GM23338 (cell line): ENCODE measurements at regions not wholly inside any gene's neighbourhood (a gene's known extent, or its start where the extent isn't known, plus 50 kb on each side); places are given as distances from the start of the nearest gene placed in this dataset.

Experiments used
- ATAC-seq: fragments of 200-7000 bp; cut with Tn5 transposase; 3 replicates; pipeline ENCODE4 v1.9.1; 2020
- DNase-seq: peaks from one replicate; pipeline ENCODE4 v3.0.0-alpha.2; 2015; ENCODE audit warnings: low spot score
- H2AFZ ChIP-seq: fragments of 200-600 bp; sonication (generic); 2 replicates; pipeline ENCODE4 v1.8.0; 2016; ENCODE audit warnings: antibody characterized with exemption, mild to moderate bottlenecking, moderate library complexity
- H3F3A ChIP-seq: fragments of 200-600 bp; sonication (generic); replicated peaks from 2 replicates; pipeline ENCODE4 v1.8.0; 2017; ENCODE audit warnings: antibody characterized with exemption, mixed run types, low read depth
- H3K27ac ChIP-seq: fragments of 200-600 bp; sonication (generic); 2 replicates; pipeline ENCODE4 v1.6.1; 2016; ENCODE audit warnings: low read depth
- H3K27me3 ChIP-seq: fragments of 200-600 bp; sonication (generic); 2 replicates; pipeline ENCODE4 v1.8.0; 2016; ENCODE audit warnings: mild to moderate bottlenecking, mixed run types, moderate library complexity; ENCODE audit not compliant: insufficient read depth
- H3K36me3 ChIP-seq: fragments of 200-600 bp; sonication (generic); 2 replicates; pipeline ENCODE4 v1.8.0; 2016; ENCODE audit warnings: mild to moderate bottlenecking; ENCODE audit not compliant: insufficient read depth
- H3K4me1 ChIP-seq: fragments of 200-600 bp; sonication (generic); 2 replicates; pipeline ENCODE4 v1.8.0; 2016; ENCODE audit warnings: mild to moderate bottlenecking, moderate library complexity; ENCODE audit not compliant: insufficient read depth
- H3K4me2 ChIP-seq: fragments of 200-600 bp; sonication (generic); 2 replicates; pipeline ENCODE4 v1.7.1; 2017; ENCODE audit warnings: mixed run types
- H3K4me3 ChIP-seq: fragments of 200-600 bp; sonication (generic); 2 replicates; pipeline ENCODE4 v1.6.1; 2016; ENCODE audit warnings: mixed run types
- H3K79me2 ChIP-seq: fragments of 200-600 bp; sonication (generic); replicated peaks from 2 replicates; pipeline ENCODE4 v1.8.0; 2017; ENCODE audit warnings: mild to moderate bottlenecking; ENCODE audit not compliant: insufficient read depth
- H3K9me2 ChIP-seq: fragments of 200-600 bp; sonication (generic); 2 replicates; pipeline ENCODE4 v1.8.0; 2017; ENCODE audit not compliant: insufficient read depth
- H4K20me1 ChIP-seq: fragments of 200-600 bp; sonication (generic); replicated peaks from 2 replicates; pipeline ENCODE4 v1.8.0; 2017; ENCODE audit warnings: mild to moderate bottlenecking; ENCODE audit not compliant: insufficient read depth
- H3K27ac Mint-ChIP-seq: 2 replicates; pipeline ENCODE4 v1.8.0; 2020; ENCODE audit warnings: inconsistent platforms, mild to moderate bottlenecking, moderate library complexity, mixed read lengths
- H3K27me3 Mint-ChIP-seq: 3 replicates; pipeline ENCODE4 v1.8.0; 2022; ENCODE audit warnings: low read depth, mild to moderate bottlenecking, moderate library complexity, mixed read lengths, inconsistent platforms; ENCODE audit not compliant: insufficient read depth, poor library complexity
- H3K36me3 Mint-ChIP-seq: 3 replicates; pipeline ENCODE4 v1.8.0; 2021; ENCODE audit warnings: low read depth, mild to moderate bottlenecking, inconsistent platforms, moderate library complexity, mixed read lengths
- H3K4me1 Mint-ChIP-seq: 3 replicates; pipeline ENCODE4 v1.8.0; 2020; ENCODE audit warnings: mild to moderate bottlenecking, inconsistent platforms, mixed read lengths
- H3K4me3 Mint-ChIP-seq: 3 replicates; pipeline ENCODE4 v1.8.0; 2021; ENCODE audit warnings: moderate library complexity, mild to moderate bottlenecking, inconsistent platforms, mixed read lengths
- H3K9me3 Mint-ChIP-seq: 3 replicates; pipeline ENCODE4 v1.8.0; 2020; ENCODE audit warnings: moderate library complexity, mild to moderate bottlenecking, inconsistent platforms, mixed read lengths
- CREB1 ChIP-seq: fragments of 250-450 bp; sonication (Bioruptor Pico); IDR thresholded peaks from 2 replicates; pipeline ENCODE4 v1.5.0; 2020; ENCODE audit warnings: low read depth, mild to moderate bottlenecking, moderate library complexity
- ETS1 ChIP-seq: IDR thresholded peaks from 2 replicates; pipeline ENCODE4 v1.6.1; 2016; ENCODE audit warnings: antibody characterized with exemption
- EZH2 ChIP-seq: fragments of 200-600 bp; sonication (generic); IDR thresholded peaks from one replicate; pipeline ENCODE4 v1.8.0; 2017; ENCODE audit warnings: antibody characterized with exemption, mild to moderate bottlenecking, low read depth; ENCODE audit not compliant: unreplicated experiment
- EZH2phosphoT487 ChIP-seq: fragments of 200-600 bp; sonication (generic); IDR thresholded peaks from one replicate; pipeline ENCODE4 v1.8.1; 2018; ENCODE audit warnings: antibody characterized with exemption; ENCODE audit not compliant: unreplicated experiment
- STAT1 ChIP-seq: IDR thresholded peaks from one replicate; pipeline ENCODE4 v1.6.1; 2016; ENCODE audit warnings: antibody characterized with exemption; ENCODE audit not compliant: unreplicated experiment
- ZNF331 ChIP-seq: fragments of 250-450 bp; sonication (Bioruptor Pico); IDR thresholded peaks from 2 replicates; pipeline ENCODE4 v1.5.0; 2020; ENCODE audit warnings: low read depth, mild to moderate bottlenecking, moderate library complexity
- ZNF462 ChIP-seq: fragments of 250-450 bp; sonication (Bioruptor Pico); IDR thresholded peaks from 2 replicates; pipeline ENCODE4 v1.5.0; 2020; ENCODE audit warnings: mild to moderate bottlenecking, moderate library complexity

- H3K27me3 ChIP-seq, result no peaks in the 10 kb centered on the region
- no peaks in the 10 kb centered on the region for H3K79me2 ChIP-seq
- no peaks in the 10 kb centered on the region for H4K20me1 ChIP-seq
- DNase-seq (no peak), ATAC-seq (no peak)
- H3K4me2 ChIP-seq, result no peak overlapping the region
- H3K4me1 Mint-ChIP-seq, result no peaks in the 10 kb centered on the region
- no peaks in the 10 kb centered on the region for H3K9me2 ChIP-seq
- no peaks in the 10 kb centered on the region for H3K4me1 ChIP-seq
- TF ChIP-seq EZH2phosphoT487 (no peak), CREB1 (CRISPR knock-in tag) (no peak), EZH2 (no peak), ZNF331 (no peak), STAT1 (no peak)
- no peak overlapping the region for H3K27ac Mint-ChIP-seq
- peaks cover 2% of the 10 kb centered on the region for H3K27me3 Mint-ChIP-seq
- no peak overlapping the region for H2AFZ ChIP-seq
- H3K4me3 ChIP-seq, result no peak overlapping the region
- no peaks in the 10 kb centered on the region for H3K36me3 ChIP-seq
- H3F3A ChIP-seq, result no peaks in the 10 kb centered on the region
- H3K36me3 Mint-ChIP-seq, result no peaks in the 10 kb centered on the region
- H3K4me3 Mint-ChIP-seq, result no peak overlapping the region
- H3K27ac ChIP-seq, result no peak overlapping the region
- H3K9me3 Mint-ChIP-seq, result no peaks in the 10 kb centered on the region; the same call in 2 of the 3 replicates
These were observed 873.2 kb downstream of the METTL15 start for GRCh38 chr11:28981381-28981780.

- Histone ChIP-seq H3K27me3 (no peaks in the 10 kb centered on the region), H3K36me3 (no peaks in the 10 kb centered on the region), H4K20me1 (no peaks in the 10 kb centered on the region), H3K79me2 (no peaks in the 10 kb centered on the region), H2AFZ (peak overlapping the region; percentile 43; the same call in 1 of the 2 replicates), H3K9me2 (no peaks in the 10 kb centered on the region), H3K4me1 (no peaks in the 10 kb centered on the region), H3K27ac (no peak overlapping the region), H3K4me3 (no peak overlapping the region), H3F3A (no peaks in the 10 kb centered on the region), H3K4me2 (no peak overlapping the region)
- DNase-seq, result no peak
- TF ChIP-seq CREB1 (CRISPR knock-in tag) (no peak), ETS1 (no peak)
- no peak for ATAC-seq
- H3K4me3 Mint-ChIP-seq, result no peak overlapping the region
- H3K4me1 Mint-ChIP-seq, result no peaks in the 10 kb centered on the region
- peaks cover 4% of the 10 kb centered on the region for H3K27me3 Mint-ChIP-seq
- no peak overlapping the region for H3K27ac Mint-ChIP-seq
- H3K9me3 Mint-ChIP-seq, result no peaks in the 10 kb centered on the region; the same call in 2 of the 3 replicates
- H3K36me3 Mint-ChIP-seq, result no peaks in the 10 kb centered on the region
These were observed 868.6 kb downstream of the METTL15 start for GRCh38 chr11:28976801-28977145.

- TF ChIP-seq CREB1 (CRISPR knock-in tag) (no peak), ZNF462 (CRISPR knock-in tag) (no peak)
- H3K9me2 ChIP-seq, result no peaks in the 10 kb centered on the region
- no peaks in the 10 kb centered on the region for H4K20me1 ChIP-seq
- H3K79me2 ChIP-seq, result no peaks in the 10 kb centered on the region
- H3K4me2 ChIP-seq, result no peak overlapping the region
- Mint-ChIP-seq H3K4me1 (no peaks in the 10 kb centered on the region), H3K4me3 (no peak overlapping the region), H3K27me3 (peaks cover 4% of the 10 kb centered on the region), H3K9me3 (no peaks in the 10 kb centered on the region; the same call in 2 of the 3 replicates), H3K36me3 (no peaks in the 10 kb centered on the region), H3K27ac (no peak overlapping the region)
- DNase-seq (no peak), ATAC-seq (no peak)
- no peak overlapping the region for H3K4me3 ChIP-seq
- H3K4me1 ChIP-seq, result no peaks in the 10 kb centered on the region
- H3F3A ChIP-seq, result no peaks in the 10 kb centered on the region
- no peak overlapping the region for H3K27ac ChIP-seq
- H3K27me3 ChIP-seq, result no peaks in the 10 kb centered on the region
- peak overlapping the region; percentile 43; the same call in 1 of the 2 replicates for H2AFZ ChIP-seq
- no peaks in the 10 kb centered on the region for H3K36me3 ChIP-seq
These were observed 868.0 kb downstream of the METTL15 start for GRCh38 chr11:28976012-28976800.
